Liver (tissue), 3 donors: ENCODE measurements at regions not wholly inside any gene's neighbourhood (a gene's known extent, or its start where the extent isn't known, plus 50 kb on each side); places are given as distances from the start of the nearest gene placed in this dataset.

Experiments used
- SP1 ChIP-seq: IDR thresholded peaks from 2 replicates; pipeline ENCODE4 v1.6.1; 2018; ENCODE audit warnings: antibody characterized with exemption, mild to moderate bottlenecking
- TAF1 ChIP-seq: conservative IDR thresholded peaks from 2 replicates; pipeline ENCODE4 v1.6.1; 2016; ENCODE audit warnings: antibody characterized with exemption, mild to moderate bottlenecking
- TF ChIP-seq, protein P1 (sequence below): fragments of 150-350 bp; IDR thresholded peaks from 2 replicates; pipeline ENCODE4 v1.5.1; 2017; ENCODE audit warnings: improper control_type of control experiment, low read depth, low read length; ENCODE audit not compliant: missing input control
- TF ChIP-seq, protein P2 (sequence below): IDR thresholded peaks from 2 replicates; pipeline ENCODE4 v1.6.1; 2016; ENCODE audit warnings: antibody characterized with exemption
- donor health status: healthy.
- donor health status: healthy.

DNA sequence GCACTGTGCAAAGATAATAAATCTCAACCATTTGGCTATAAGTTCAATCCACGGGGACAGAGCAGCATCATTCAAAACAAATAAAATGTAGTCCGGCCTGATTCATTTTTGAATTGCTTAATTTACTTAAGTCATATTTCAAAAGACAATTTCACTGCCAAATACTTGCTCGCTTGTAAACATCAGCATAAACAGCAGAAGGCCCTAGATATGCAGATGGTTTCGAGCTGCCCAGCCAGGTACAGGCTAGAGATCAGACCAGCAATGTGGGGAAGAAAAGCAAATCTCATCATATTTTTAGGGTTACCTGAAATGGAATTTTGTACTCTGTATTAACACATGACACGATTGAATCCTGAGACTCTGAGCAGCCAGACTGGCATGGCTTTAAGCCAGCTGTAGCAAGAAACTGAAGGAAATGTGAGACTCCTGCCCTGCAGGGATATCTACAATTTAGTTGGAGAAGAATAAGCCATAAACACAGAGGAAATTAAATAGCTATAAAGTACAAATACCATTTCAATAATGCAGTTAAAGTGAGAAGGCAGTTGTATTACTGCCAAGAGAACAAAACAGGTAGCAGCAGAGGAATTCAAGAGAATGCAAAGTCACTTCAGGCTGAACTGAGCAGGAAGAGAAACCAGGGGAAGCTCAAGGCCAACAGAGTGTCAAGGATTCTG, 440.3 kb downstream of the ETS1 start:
- TF ChIP-seq SP1 (no peak), TAF1 (no peak)
- TF ChIP-seq, protein P1, sequence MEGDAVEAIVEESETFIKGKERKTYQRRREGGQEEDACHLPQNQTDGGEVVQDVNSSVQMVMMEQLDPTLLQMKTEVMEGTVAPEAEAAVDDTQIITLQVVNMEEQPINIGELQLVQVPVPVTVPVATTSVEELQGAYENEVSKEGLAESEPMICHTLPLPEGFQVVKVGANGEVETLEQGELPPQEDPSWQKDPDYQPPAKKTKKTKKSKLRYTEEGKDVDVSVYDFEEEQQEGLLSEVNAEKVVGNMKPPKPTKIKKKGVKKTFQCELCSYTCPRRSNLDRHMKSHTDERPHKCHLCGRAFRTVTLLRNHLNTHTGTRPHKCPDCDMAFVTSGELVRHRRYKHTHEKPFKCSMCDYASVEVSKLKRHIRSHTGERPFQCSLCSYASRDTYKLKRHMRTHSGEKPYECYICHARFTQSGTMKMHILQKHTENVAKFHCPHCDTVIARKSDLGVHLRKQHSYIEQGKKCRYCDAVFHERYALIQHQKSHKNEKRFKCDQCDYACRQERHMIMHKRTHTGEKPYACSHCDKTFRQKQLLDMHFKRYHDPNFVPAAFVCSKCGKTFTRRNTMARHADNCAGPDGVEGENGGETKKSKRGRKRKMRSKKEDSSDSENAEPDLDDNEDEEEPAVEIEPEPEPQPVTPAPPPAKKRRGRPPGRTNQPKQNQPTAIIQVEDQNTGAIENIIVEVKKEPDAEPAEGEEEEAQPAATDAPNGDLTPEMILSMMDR: no peak
- TF ChIP-seq, protein P2, sequence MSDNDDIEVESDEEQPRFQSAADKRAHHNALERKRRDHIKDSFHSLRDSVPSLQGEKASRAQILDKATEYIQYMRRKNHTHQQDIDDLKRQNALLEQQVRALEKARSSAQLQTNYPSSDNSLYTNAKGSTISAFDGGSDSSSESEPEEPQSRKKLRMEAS: no peak
